ENCODE measurements at regions not wholly inside any gene's neighbourhood (a gene's known extent, or its start where the extent isn't known, plus 50 kb on each side); places are given as distances from the start of the nearest gene placed in this dataset.

GRCh38 chr10:8702181-8702580 lies 647.7 kb downstream of the GATA3 start:
- H3K9ac ChIP-seq (ENCODE audit: low read length) = no peak overlapping the region
- H3K9me3 ChIP-seq (ENCODE audit: control insufficient read depth in 1 of 2, insufficient read depth in 1 of 2, low read depth in 1 of 2, low read length in 2 of 2) = peaks cover 17 to 23% of the 10 kb centered on the region in 2 experiments; a peak in 3 of 4 replicates
- no peaks in the 10 kb centered on the region for H3K27me3 ChIP-seq (ENCODE audit: insufficient read depth, low read length)
- no peak for ATAC-seq
- H3K4me2 ChIP-seq (ENCODE audit: low read length) = no peak overlapping the region
- ChIA-PET CTCF (no interaction called here), POLR2A (no interaction called here), RAD21 (ENCODE audit: low non-redundant PET in 1 of 2, low total read pairs in 2 of 2, uncharacterized antibody in 2 of 2, unreplicated experiment in 2 of 2) (no interaction called here)
- DNase-seq (ENCODE audit: low read depth, low spot score) = no peak
- no peaks in the 10 kb centered on the region for H3K36me3 ChIP-seq (ENCODE audit: control insufficient read depth in 1 of 2, insufficient read depth in 2 of 2, low read length in 2 of 2)
- H3K4me3 ChIP-seq (replicated peaks in 1 of 2; ENCODE audit: low read depth in 1 of 2, low read length in 2 of 2) = no peak overlapping the region
- intact Hi-C loops (cut with micrococcal nuclease) = loop anchor here (5.0 kb wide), 1 partner anchor 890 kb away; no protein-coding TSS in a partner anchor
- H3K4me1 ChIP-seq (ENCODE audit: control insufficient read depth in 1 of 2, insufficient read depth in 2 of 2, low read length in 2 of 2) = no peaks in the 10 kb centered on the region
- no peaks in the 10 kb centered on the region for H3K79me2 ChIP-seq (ENCODE audit: insufficient read depth, low read length)
- no peak overlapping the region for H3K27ac ChIP-seq (ENCODE audit: low read depth, low read length)
- TF ChIP-seq POLR2A (IDR thresholded peaks at IDR 0.05; ENCODE audit: borderline replicate concordance, extremely low read depth, insufficient read depth, insufficient read length) (no peak), EZH2phosphoT487 (IDR thresholded peaks at IDR 0.05; ENCODE audit: borderline replicate concordance) (no peak), ZFX (IDR thresholded peaks at IDR 0.05) (no peak), MAX (IDR thresholded peaks at IDR 0.05) (no peak), EZH2 (IDR thresholded peaks at IDR 0.05) (no peak), ATF3 (IDR thresholded peaks at IDR 0.05) (no peak), ZBTB33 (IDR thresholded peaks at IDR 0.05; ENCODE audit: extremely low read depth, insufficient replicate concordance, low read length) (no peak), SRF (IDR thresholded peaks at IDR 0.05; ENCODE audit: low read depth) (no peak), CEBPB (IDR thresholded peaks at IDR 0.05; ENCODE audit: low read depth) (no peak), CBX3 (IDR thresholded peaks at IDR 0.05; ENCODE audit: low read depth) (no peak), EGR1 (IDR thresholded peaks at IDR 0.05; ENCODE audit: low read depth) (no peak), FOSL1 (IDR thresholded peaks at IDR 0.05; ENCODE audit: low read depth) (no peak), TCF7L2 (IDR thresholded peaks at IDR 0.05; ENCODE audit: borderline replicate concordance, extremely low read depth, insufficient read depth, insufficient read length) (no peak), SP1 (IDR thresholded peaks at IDR 0.05; ENCODE audit: low read depth) (no peak)
- BruUV-seq (replicated peaks) = no TSS peak
- H4K20me1 ChIP-seq (ENCODE audit: insufficient read depth) = no peaks in the 10 kb centered on the region
- no peak overlapping the region for H2AFZ ChIP-seq (ENCODE audit: low read depth, low read length, poor library complexity, severe bottlenecking)
- no peaks in the 10 kb centered on the region for H3K9me2 ChIP-seq (ENCODE audit: insufficient read depth)

All from HCT116 (cell line).